ENCODE measurements at regions not wholly inside any gene's neighbourhood (a gene's known extent, or its start where the extent isn't known, plus 50 kb on each side); places are given as distances from the start of the nearest gene placed in this dataset.

DNA sequence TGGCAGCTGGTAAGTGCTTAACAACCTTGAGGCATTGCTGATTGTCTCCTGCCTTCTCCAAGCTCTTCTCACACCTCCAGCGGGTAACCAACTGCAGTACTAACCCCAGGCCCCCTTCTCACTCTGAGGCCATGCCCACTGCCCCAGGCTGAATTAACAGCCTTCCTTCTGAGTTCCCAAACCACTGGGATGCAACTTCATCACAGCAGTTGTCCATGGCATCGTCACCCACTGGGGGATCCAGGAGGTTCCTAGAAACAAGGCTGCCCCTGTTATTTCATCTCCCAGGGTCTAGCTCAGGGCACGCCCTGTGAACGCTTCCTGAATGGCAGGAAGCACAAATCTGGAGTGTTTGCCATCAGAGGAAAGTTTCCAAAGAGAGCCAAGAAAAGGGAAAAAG is 58.0 kb downstream of the SYNE3 start:
- TF ChIP-seq, protein P1, sequence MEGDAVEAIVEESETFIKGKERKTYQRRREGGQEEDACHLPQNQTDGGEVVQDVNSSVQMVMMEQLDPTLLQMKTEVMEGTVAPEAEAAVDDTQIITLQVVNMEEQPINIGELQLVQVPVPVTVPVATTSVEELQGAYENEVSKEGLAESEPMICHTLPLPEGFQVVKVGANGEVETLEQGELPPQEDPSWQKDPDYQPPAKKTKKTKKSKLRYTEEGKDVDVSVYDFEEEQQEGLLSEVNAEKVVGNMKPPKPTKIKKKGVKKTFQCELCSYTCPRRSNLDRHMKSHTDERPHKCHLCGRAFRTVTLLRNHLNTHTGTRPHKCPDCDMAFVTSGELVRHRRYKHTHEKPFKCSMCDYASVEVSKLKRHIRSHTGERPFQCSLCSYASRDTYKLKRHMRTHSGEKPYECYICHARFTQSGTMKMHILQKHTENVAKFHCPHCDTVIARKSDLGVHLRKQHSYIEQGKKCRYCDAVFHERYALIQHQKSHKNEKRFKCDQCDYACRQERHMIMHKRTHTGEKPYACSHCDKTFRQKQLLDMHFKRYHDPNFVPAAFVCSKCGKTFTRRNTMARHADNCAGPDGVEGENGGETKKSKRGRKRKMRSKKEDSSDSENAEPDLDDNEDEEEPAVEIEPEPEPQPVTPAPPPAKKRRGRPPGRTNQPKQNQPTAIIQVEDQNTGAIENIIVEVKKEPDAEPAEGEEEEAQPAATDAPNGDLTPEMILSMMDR (IDR thresholded peaks at IDR 0.05), result no peak
- TF ChIP-seq POLR2A (IDR thresholded peaks at IDR 0.05), result no peak
- no peak for TF ChIP-seq POLR2AphosphoS5 (IDR thresholded peaks at IDR 0.05)

All from prostate gland (tissue), 2 donors.